K562 (cell line): ENCODE measurements at regions not wholly inside any gene's neighbourhood (a gene's known extent, or its start where the extent isn't known, plus 50 kb on each side); places are given as distances from the start of the nearest gene placed in this dataset.

Source experiments
- ATAC-seq: fragments of 200-7000 bp; cut with Tn5 transposase; 3 replicates; pipeline ENCODE4 v1.9.1; 2020; ENCODE audit warnings: moderate library complexity
- BruUV-seq: library from RNA; stranded (reverse); fragments of 400-500 nt; replicated peaks from 2 replicates; lab custom pipeline; 2021; lab: Mats Ljungman, UMichigan
- CTCF ChIA-PET: fragments of 300-600 bp; formaldehyde crosslinking; extraction: SDS; loops from one replicate; lab custom pipeline; 2021; ENCODE audit warnings: low intra/inter-chr PET ratio; lab: Yijun Ruan, JAX
- POLR2A ChIA-PET: fragments of 300-600, 350-650 bp; sonication (Branson Sonifier 250); formaldehyde crosslinking; extraction: SDS; loops from one replicate; lab custom pipeline; 2021; ENCODE audit warnings: antibody characterized with exemption, inconsistent platforms; lab: Yijun Ruan, JAX
- DNase-seq, 4 experiments: peaks; one replicate each; pipeline versions ENCODE4 v3.0.0 to v3.0.0-alpha.2; 2011 to 2018; ENCODE audit warnings: low spot score in 3 of 4, mixed read lengths in 3 of 4; ENCODE audit errors: extremely low read depth in 1 of 4
- FAIRE-seq: peaks from 2 replicates; lab custom pipeline; 2011; peaks lifted over from hg19 to GRCh38; lab: Jason Lieb, UNC
- H2AFZ ChIP-seq: 2 replicates; pipeline ENCODE4 v1.6.0; 2011; ENCODE audit warnings: low read depth, low read length, control low read depth, inconsistent platforms
- H3K27ac ChIP-seq: fragments of 200-600 bp; 3 replicates; pipeline ENCODE4 v1.8.0; 2011; ENCODE audit warnings: low read depth, mild to moderate bottlenecking, control low read depth, inconsistent platforms, low read length, moderate library complexity, mixed read lengths; ENCODE audit errors: extremely low read depth
- H3K27me3 ChIP-seq, 2 experiments: fragments of 300-600 bp in 1 of 2; 2 replicates in 1 of 2; 3 replicates in 1 of 2; pipeline versions ENCODE4 v1.6.0 to v1.8.0; 2011; ENCODE audit warnings: inconsistent platforms in 2 of 2, low read length in 2 of 2, mild to moderate bottlenecking in 1 of 2, mixed read lengths in 1 of 2, moderate library complexity in 1 of 2; ENCODE audit not compliant: control insufficient read depth in 2 of 2, insufficient read depth in 2 of 2
- H3K36me3 ChIP-seq: fragments of 300-600 bp; 3 replicates; pipeline ENCODE4 v1.8.0; 2011; ENCODE audit warnings: mild to moderate bottlenecking, low read length, inconsistent platforms; ENCODE audit not compliant: control insufficient read depth, insufficient read depth
- H3K4me1 ChIP-seq, 2 experiments: fragments of 200-600 bp in 1 of 2; replicated peaks in 1 of 2; 2 replicates in 1 of 2; 3 replicates in 1 of 2; pipeline versions ENCODE4 v1.5.1 to v1.8.0; 2011; ENCODE audit warnings: inconsistent platforms in 2 of 2, low read length in 2 of 2, mild to moderate bottlenecking in 1 of 2, mixed read lengths in 1 of 2, moderate library complexity in 1 of 2; ENCODE audit not compliant: control insufficient read depth in 2 of 2, insufficient read depth in 2 of 2
- H3K4me2 ChIP-seq: 2 replicates; pipeline ENCODE4 v1.6.1; 2011; ENCODE audit warnings: low read length, control low read depth, inconsistent platforms, mixed read lengths; ENCODE audit not compliant: insufficient read depth
- H3K4me3 ChIP-seq: fragments of 200-600 bp; sonication (generic), shearing (Covaris generic); 2 replicates; pipeline ENCODE4 v1.5.1; 2016; ENCODE audit warnings: control low read depth, inconsistent platforms
- H3K79me2 ChIP-seq: fragments of 200-600 bp; 3 replicates; pipeline ENCODE4 v1.8.0; 2011; ENCODE audit warnings: low read length, inconsistent platforms; ENCODE audit not compliant: control insufficient read depth, insufficient read depth
- H3K9ac ChIP-seq, 2 experiments: 2 replicates each; pipeline versions ENCODE4 v1.6.0 to v1.6.1; 2011; ENCODE audit warnings: low read depth in 2 of 2, low read length in 2 of 2, control low read depth in 1 of 2, inconsistent platforms in 1 of 2, mild to moderate bottlenecking in 1 of 2, mixed read lengths in 1 of 2; ENCODE audit not compliant: insufficient read depth in 1 of 2
- H3K9me1 ChIP-seq: one replicate; pipeline ENCODE4 v1.6.0; 2011; ENCODE audit warnings: inconsistent platforms, mild to moderate bottlenecking, low read length, moderate library complexity; ENCODE audit not compliant: control insufficient read depth, insufficient read depth
- H3K9me3 ChIP-seq: replicated peaks from 2 replicates; pipeline ENCODE4 v1.5.1; 2011; ENCODE audit warnings: low read depth, low read length, inconsistent platforms; ENCODE audit not compliant: control insufficient read depth, insufficient read depth
- H4K20me1 ChIP-seq: replicated peaks from 2 replicates; pipeline ENCODE4 v1.6.1; 2011; ENCODE audit warnings: low read length, inconsistent platforms, mixed read lengths; ENCODE audit not compliant: control insufficient read depth, insufficient read depth
- ARID2 ChIP-seq: fragments of 450-650 bp; IDR thresholded peaks from 2 replicates; pipeline ENCODE4 v1.6.1; 2017; ENCODE audit warnings: antibody characterized with exemption, mild to moderate bottlenecking
- BACH1 ChIP-seq: fragments of 200-800 bp; sonication (Bioruptor generic); IDR thresholded peaks from 2 replicates; pipeline ENCODE4 v1.6.1; 2016; ENCODE audit warnings: missing genetic modification characterization, missing compliant biosample characterization
- CREB1 ChIP-seq, 2 experiments: sonication (generic) in 1 of 2; formaldehyde crosslinking in 1 of 2; IDR thresholded peaks; 2 replicates each; pipeline versions ENCODE4 v1.6.1 to v1.8.0; 2012 to 2022; ENCODE audit warnings: inconsistent platforms in 1 of 2, mild to moderate bottlenecking in 1 of 2, missing genetic modification reagents in 1 of 2, moderate library complexity in 1 of 2
- DPF2 ChIP-seq: fragments of 450-650 bp; IDR thresholded peaks from 2 replicates; pipeline ENCODE4 v1.6.1; 2016
- ETS2 ChIP-seq: IDR thresholded peaks from 2 replicates; pipeline ENCODE4 v1.6.1; 2016; ENCODE audit warnings: borderline replicate concordance, missing genetic modification characterization, mild to moderate bottlenecking, moderate library complexity, missing compliant biosample characterization; ENCODE audit not compliant: poor library complexity, severe bottlenecking
- FOXK2 ChIP-seq, 2 experiments: fragments of 450-650 bp; IDR thresholded peaks in 1 of 2; conservative IDR thresholded peaks in 1 of 2; 2 replicates each; pipeline ENCODE4 v1.6.1; 2016; ENCODE audit warnings: low read depth in 2 of 2, mild to moderate bottlenecking in 1 of 2
- MYNN ChIP-seq, 2 experiments: sonication (generic); formaldehyde crosslinking in 1 of 2; IDR thresholded peaks; 2 replicates each; pipeline versions ENCODE4 v1.5.0 to v1.6.1; 2016 to 2020; ENCODE audit warnings: antibody characterized with exemption in 1 of 2, missing genetic modification reagents in 1 of 2
- TBP ChIP-seq: optimal IDR thresholded peaks from 2 replicates; pipeline ENCODE3; 2011; ENCODE audit warnings: low read depth, low read length, improper control_type of control experiment
- TGIF2 ChIP-seq: sonication (generic); formaldehyde crosslinking; IDR thresholded peaks from 2 replicates; pipeline ENCODE4 v1.8.1; 2022; ENCODE audit warnings: mild to moderate bottlenecking, missing genetic modification reagents, moderate library complexity
- ZNF75A ChIP-seq: fragments of 450-650 bp; formaldehyde crosslinking; IDR thresholded peaks from 2 replicates; pipeline ENCODE4 v1.4.0; 2020; ENCODE audit warnings: mild to moderate bottlenecking
- ZZZ3 ChIP-seq: fragments of 450-650 bp; IDR thresholded peaks from 2 replicates; pipeline ENCODE4 v1.6.1; 2016; ENCODE audit warnings: antibody characterized with exemption, mild to moderate bottlenecking, moderate library complexity
- WGBS: fragments of 100-300 bp; shearing (Covaris generic); methylation state at CpG from one replicate; pipeline ENCODE4 v1.1.6; 2016; ENCODE audit warnings: low coverage, mixed read lengths; ENCODE audit not compliant: insufficient coverage; ENCODE audit errors: missing lambda C conversion rate; 5-methylcytosine and 5-hydroxymethylcytosine counted together
- in situ Hi-C: fragments of 300-500 bp; cut with MboI; formaldehyde crosslinking; loops from 4 replicates; pipeline ENCODE4 v1.15.0; 2018; ENCODE audit warnings: inconsistent platforms, mixed read lengths
- intact Hi-C: fragments of 100-400 bp; cut with micrococcal nuclease; formaldehyde crosslinking; loops from 2 replicates; pipeline ENCODE4 v1.14.2; 2022
- TF ChIP-seq, protein P1 (sequence below): fragments of 150-350 bp; conservative IDR thresholded peaks from 2 replicates; pipeline ENCODE4 v1.6.1; 2014; ENCODE audit warnings: low read length
- TF ChIP-seq, protein P2 (sequence below): sonication (generic); formaldehyde crosslinking; IDR thresholded peaks from 2 replicates; pipeline ENCODE4 v1.8.0; 2022; ENCODE audit warnings: mild to moderate bottlenecking, missing genetic modification reagents
- TF ChIP-seq, protein P3 (sequence below): fragments of 450-650 bp; IDR thresholded peaks from 2 replicates; pipeline ENCODE4 v1.6.1; 2014; ENCODE audit warnings: low read depth, mild to moderate bottlenecking, moderate library complexity, borderline replicate concordance
- TF ChIP-seq, protein P4 (sequence below): IDR thresholded peaks from 3 replicates; pipeline ENCODE4 v1.6.1; 2011; ENCODE audit warnings: borderline replicate concordance, mild to moderate bottlenecking; ENCODE audit not compliant: insufficient read length, insufficient read depth

DNA sequence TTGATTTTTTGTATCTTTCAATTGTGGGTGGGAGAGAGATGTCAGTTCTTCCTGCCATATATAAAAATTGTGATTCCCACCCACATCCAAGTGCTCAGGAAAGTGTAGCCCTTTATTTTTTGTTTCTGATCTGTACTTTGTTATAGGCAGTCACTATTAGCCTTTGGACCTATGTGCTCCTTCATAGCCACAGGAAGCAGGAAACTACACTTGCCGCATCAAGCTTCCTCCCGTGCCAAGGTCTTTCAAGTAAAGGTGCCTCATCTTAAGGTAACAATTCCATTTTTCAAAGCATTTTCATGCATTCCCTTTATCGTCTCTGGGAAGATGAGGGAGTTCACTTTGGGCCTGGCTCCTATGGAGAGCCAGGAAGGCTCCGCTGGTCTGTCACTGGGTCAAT is 339.0 kb downstream of the DIRAS2 start (continued):
- TF ChIP-seq, protein P1, sequence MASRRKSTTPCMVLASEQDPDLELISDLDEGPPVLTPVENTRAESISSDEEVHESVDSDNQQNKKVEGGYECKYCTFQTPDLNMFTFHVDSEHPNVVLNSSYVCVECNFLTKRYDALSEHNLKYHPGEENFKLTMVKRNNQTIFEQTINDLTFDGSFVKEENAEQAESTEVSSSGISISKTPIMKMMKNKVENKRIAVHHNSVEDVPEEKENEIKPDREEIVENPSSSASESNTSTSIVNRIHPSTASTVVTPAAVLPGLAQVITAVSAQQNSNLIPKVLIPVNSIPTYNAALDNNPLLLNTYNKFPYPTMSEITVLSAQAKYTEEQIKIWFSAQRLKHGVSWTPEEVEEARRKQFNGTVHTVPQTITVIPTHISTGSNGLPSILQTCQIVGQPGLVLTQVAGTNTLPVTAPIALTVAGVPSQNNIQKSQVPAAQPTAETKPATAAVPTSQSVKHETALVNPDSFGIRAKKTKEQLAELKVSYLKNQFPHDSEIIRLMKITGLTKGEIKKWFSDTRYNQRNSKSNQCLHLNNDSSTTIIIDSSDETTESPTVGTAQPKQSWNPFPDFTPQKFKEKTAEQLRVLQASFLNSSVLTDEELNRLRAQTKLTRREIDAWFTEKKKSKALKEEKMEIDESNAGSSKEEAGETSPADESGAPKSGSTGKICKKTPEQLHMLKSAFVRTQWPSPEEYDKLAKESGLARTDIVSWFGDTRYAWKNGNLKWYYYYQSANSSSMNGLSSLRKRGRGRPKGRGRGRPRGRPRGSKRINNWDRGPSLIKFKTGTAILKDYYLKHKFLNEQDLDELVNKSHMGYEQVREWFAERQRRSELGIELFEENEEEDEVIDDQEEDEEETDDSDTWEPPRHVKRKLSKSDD = no peak
- no peak for TF ChIP-seq TBP
- TF ChIP-seq, protein P2, sequence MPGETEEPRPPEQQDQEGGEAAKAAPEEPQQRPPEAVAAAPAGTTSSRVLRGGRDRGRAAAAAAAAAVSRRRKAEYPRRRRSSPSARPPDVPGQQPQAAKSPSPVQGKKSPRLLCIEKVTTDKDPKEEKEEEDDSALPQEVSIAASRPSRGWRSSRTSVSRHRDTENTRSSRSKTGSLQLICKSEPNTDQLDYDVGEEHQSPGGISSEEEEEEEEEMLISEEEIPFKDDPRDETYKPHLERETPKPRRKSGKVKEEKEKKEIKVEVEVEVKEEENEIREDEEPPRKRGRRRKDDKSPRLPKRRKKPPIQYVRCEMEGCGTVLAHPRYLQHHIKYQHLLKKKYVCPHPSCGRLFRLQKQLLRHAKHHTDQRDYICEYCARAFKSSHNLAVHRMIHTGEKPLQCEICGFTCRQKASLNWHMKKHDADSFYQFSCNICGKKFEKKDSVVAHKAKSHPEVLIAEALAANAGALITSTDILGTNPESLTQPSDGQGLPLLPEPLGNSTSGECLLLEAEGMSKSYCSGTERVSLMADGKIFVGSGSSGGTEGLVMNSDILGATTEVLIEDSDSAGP (CRISPR knock-in tag) = no peak

DNA sequence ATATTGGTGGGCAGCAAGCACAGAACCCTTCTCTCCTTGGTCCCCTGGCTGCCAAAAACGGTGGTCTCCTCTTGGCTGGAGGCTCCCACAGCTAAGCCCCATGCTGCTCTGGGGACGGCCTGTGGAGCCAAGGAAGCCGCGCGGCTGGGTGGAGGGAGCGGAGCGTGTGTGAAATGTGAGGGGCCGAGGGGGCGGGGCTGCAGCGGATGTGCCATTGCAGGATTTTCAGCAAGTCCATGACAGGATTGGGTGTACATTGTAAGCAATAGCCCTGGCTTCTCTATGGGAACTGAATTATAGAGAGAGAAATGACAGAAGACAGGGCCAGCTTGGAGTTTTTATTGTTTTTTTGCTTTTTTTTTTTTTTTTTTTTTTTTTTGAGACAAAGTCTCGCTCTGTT is 336.5 kb downstream of the DIRAS2 start:
- POLR2A ChIA-PET = no interaction called here
- WGBS = 0% methylated on average over 9 of the region's 11 CpGs
- TF ChIP-seq, protein P3, sequence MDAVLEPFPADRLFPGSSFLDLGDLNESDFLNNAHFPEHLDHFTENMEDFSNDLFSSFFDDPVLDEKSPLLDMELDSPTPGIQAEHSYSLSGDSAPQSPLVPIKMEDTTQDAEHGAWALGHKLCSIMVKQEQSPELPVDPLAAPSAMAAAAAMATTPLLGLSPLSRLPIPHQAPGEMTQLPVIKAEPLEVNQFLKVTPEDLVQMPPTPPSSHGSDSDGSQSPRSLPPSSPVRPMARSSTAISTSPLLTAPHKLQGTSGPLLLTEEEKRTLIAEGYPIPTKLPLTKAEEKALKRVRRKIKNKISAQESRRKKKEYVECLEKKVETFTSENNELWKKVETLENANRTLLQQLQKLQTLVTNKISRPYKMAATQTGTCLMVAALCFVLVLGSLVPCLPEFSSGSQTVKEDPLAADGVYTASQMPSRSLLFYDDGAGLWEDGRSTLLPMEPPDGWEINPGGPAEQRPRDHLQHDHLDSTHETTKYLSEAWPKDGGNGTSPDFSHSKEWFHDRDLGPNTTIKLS = no peak
- TF ChIP-seq, protein P4, sequence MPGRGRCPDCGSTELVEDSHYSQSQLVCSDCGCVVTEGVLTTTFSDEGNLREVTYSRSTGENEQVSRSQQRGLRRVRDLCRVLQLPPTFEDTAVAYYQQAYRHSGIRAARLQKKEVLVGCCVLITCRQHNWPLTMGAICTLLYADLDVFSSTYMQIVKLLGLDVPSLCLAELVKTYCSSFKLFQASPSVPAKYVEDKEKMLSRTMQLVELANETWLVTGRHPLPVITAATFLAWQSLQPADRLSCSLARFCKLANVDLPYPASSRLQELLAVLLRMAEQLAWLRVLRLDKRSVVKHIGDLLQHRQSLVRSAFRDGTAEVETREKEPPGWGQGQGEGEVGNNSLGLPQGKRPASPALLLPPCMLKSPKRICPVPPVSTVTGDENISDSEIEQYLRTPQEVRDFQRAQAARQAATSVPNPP = no peak
- TF ChIP-seq BACH1 (no peak), TGIF2 (CRISPR knock-in tag) (no peak), ARID2 (no peak), MYNN (IDR thresholded peaks at IDR 0.05) (no peak), MYNN (CRISPR knock-in tag; IDR thresholded peaks at IDR 0.05) (no peak), FOXK2 (conservative IDR thresholded peaks at IDR 0.05 in 1 of 2, IDR thresholded peaks at IDR 0.05 in 1 of 2; ENCODE audit: low read depth in 2 of 2) (no peak), ETS2 (tag) (no peak), ZZZ3 (no peak), CREB1 (IDR thresholded peaks at IDR 0.05) (no peak), CREB1 (CRISPR knock-in tag; IDR thresholded peaks at IDR 0.05) (no peak), ZNF75A (CRISPR knock-in tag) (no peak), DPF2 (no peak)

More for the DNA sequence above, 336.5 kb downstream of the DIRAS2 start:
- BruUV-seq = no TSS peak
- Histone ChIP-seq H3K4me1 (no peaks in the 10 kb centered on the region), H3K36me3 (no peaks in the 10 kb centered on the region), H3K9ac (no peak overlapping the region), H3K4me2 (no peak overlapping the region), H3K27me3 (0 out of 5 replicates have a peak, but pooled peaks cover 0 to 3% of the 10 kb centered on the region in 2 experiments), H2AFZ (no peak overlapping the region), H3K9me3 (no peaks in the 10 kb centered on the region), H3K4me3 (no peak overlapping the region), H3K27ac (no peak overlapping the region), H4K20me1 (no peaks in the 10 kb centered on the region), H3K79me2 (no peaks in the 10 kb centered on the region), H3K9me1 (no peaks in the 10 kb centered on the region)
- in situ Hi-C loops (no loop called here), intact Hi-C loops (no loop called here)
- FAIRE-seq = no peak
- ATAC-seq = no peak
- CTCF ChIA-PET = no interaction called here
- no peak for DNase-seq
